NCI-H446 (cell line): ENCODE measurements at regions not wholly inside any gene's neighbourhood (a gene's known extent, or its start where the extent isn't known, plus 50 kb on each side); places are given as distances from the start of the nearest gene placed in this dataset.

ENCODE experiments used
- DNase-seq, 2 experiments: peaks; one replicate each; lab custom pipeline; 2025; lab: John Stamatoyannopoulos, UW

GRCh38 chr6:169945117-169945516 is 193.7 kb downstream of the ERMARD start:
- no peak for DNase-seq

- no peak for DNase-seq
These were observed 193.0 kb downstream of the ERMARD start for GRCh38 chr6:169944415-169944814.

- DNase-seq: no peak
These were observed 192.6 kb downstream of the ERMARD start for GRCh38 chr6:169944061-169944337.

GRCh38 chr6:169943241-169944060 is 192.0 kb downstream of the ERMARD start:
- no peak for DNase-seq

GRCh38 chr6:169942173-169942572 is 190.8 kb downstream of the ERMARD start:
- DNase-seq: no peak

- no peak for DNase-seq
These were observed 189.3 kb downstream of the ERMARD start for GRCh38 chr6:169940481-169941271.

- DNase-seq: no peak
These were observed 188.2 kb downstream of the ERMARD start for GRCh38 chr6:169939554-169940164.

- no peak for DNase-seq
These were observed 187.3 kb downstream of the ERMARD start for GRCh38 chr6:169938731-169939130.

GRCh38 chr6:169938262-169938701 is 186.9 kb downstream of the ERMARD start:
- DNase-seq: no peak

GRCh38 chr6:169937389-169938261 is 186.2 kb downstream of the ERMARD start:
- no peak for DNase-seq

GRCh38 chr6:169936355-169936975 is 185.0 kb downstream of the ERMARD start:
- no peak for DNase-seq

GRCh38 chr6:169935861-169936260 is 184.4 kb downstream of the ERMARD start:
- no peak for DNase-seq

GRCh38 chr6:169935348-169935718 is 183.9 kb downstream of the ERMARD start:
- no peak for DNase-seq

GRCh38 chr6:169934699-169935347 is 183.4 kb downstream of the ERMARD start:
- DNase-seq: no peak

- DNase-seq: no peak
These were observed 182.6 kb downstream of the ERMARD start for GRCh38 chr6:169933839-169934698.

GRCh38 chr6:169933251-169933821 is 181.9 kb downstream of the ERMARD start:
- DNase-seq: no peak

GRCh38 chr6:169932491-169932890 is 181.1 kb downstream of the ERMARD start:
- no peak for DNase-seq

GRCh38 chr6:169931261-169931660 is 179.8 kb downstream of the ERMARD start:
- DNase-seq: no peak

- DNase-seq: no peak
These were observed 179.4 kb downstream of the ERMARD start for GRCh38 chr6:169930799-169931198.

- DNase-seq: no peak
These were observed 176.3 kb downstream of the ERMARD start for GRCh38 chr6:169927711-169928110.
